DMS114 treated with DMSO at 0.1 percent for 48 hours (cell line): ENCODE measurements at regions not wholly inside any gene's neighbourhood (a gene's known extent, or its start where the extent isn't known, plus 50 kb on each side); places are given as distances from the start of the nearest gene placed in this dataset.

ENCODE experiments used
- DNase-seq: peaks from one replicate; lab custom pipeline; 2025; ENCODE audit not compliant: unreplicated experiment; lab: John Stamatoyannopoulos, UW

- DNase-seq = no peak
Observed at GRCh38 chr11:103661185-103661584, 375.3 kb upstream of the DDI1 start.

- DNase-seq = no peak
Observed at GRCh38 chr11:103661991-103662390, 374.4 kb upstream of the DDI1 start.

GRCh38 chr11:103662880-103663279 lies 373.6 kb upstream of the DDI1 start:
- no peak for DNase-seq

- DNase-seq = no peak
Observed at GRCh38 chr11:103668859-103669258, 367.6 kb upstream of the DDI1 start.

- DNase-seq = no peak
Observed at GRCh38 chr11:103671143-103671651, 365.2 kb upstream of the DDI1 start.

GRCh38 chr11:103673773-103674172 lies 362.7 kb upstream of the DDI1 start:
- no peak for DNase-seq

GRCh38 chr11:103676413-103676812 lies 360.0 kb upstream of the DDI1 start:
- DNase-seq = no peak

- no peak for DNase-seq
Observed at GRCh38 chr11:103680826-103681225, 355.6 kb upstream of the DDI1 start.

GRCh38 chr11:103681855-103682254 lies 354.6 kb upstream of the DDI1 start:
- DNase-seq = no peak

- DNase-seq = no peak
Observed at GRCh38 chr11:103682318-103683184, 353.9 kb upstream of the DDI1 start.

- no peak for DNase-seq
Observed at GRCh38 chr11:103683576-103683975, 352.9 kb upstream of the DDI1 start.

GRCh38 chr11:103688924-103689323 lies 347.5 kb upstream of the DDI1 start:
- DNase-seq = no peak

- no peak for DNase-seq
Observed at GRCh38 chr11:103690356-103690755, 346.1 kb upstream of the DDI1 start.

- no peak for DNase-seq
Observed at GRCh38 chr11:103696123-103696522, 340.3 kb upstream of the DDI1 start.

GRCh38 chr11:103699216-103699615 lies 337.2 kb upstream of the DDI1 start:
- DNase-seq = no peak

- DNase-seq = no peak
Observed at GRCh38 chr11:103699656-103700055, 336.8 kb upstream of the DDI1 start.

GRCh38 chr11:103700622-103701021 lies 335.8 kb upstream of the DDI1 start:
- no peak for DNase-seq

- DNase-seq = no peak
Observed at GRCh38 chr11:103703437-103703836, 333.0 kb upstream of the DDI1 start.

GRCh38 chr11:103703954-103704353 lies 332.5 kb upstream of the DDI1 start:
- DNase-seq = no peak

- no peak for DNase-seq
Observed at GRCh38 chr11:103705642-103706041, 330.8 kb upstream of the DDI1 start.

- DNase-seq = no peak
Observed at GRCh38 chr11:103709371-103709770, 327.1 kb upstream of the DDI1 start.

- DNase-seq = no peak
Observed at GRCh38 chr11:103714246-103714645, 322.2 kb upstream of the DDI1 start.

- no peak for DNase-seq
Observed at GRCh38 chr11:103716363-103716762, 320.1 kb upstream of the DDI1 start.
